ENCODE measurements at regions not wholly inside any gene's neighbourhood (a gene's known extent, or its start where the extent isn't known, plus 50 kb on each side); places are given as distances from the start of the nearest gene placed in this dataset.
A peak's percentile ranks its signal among the peaks of the same experiment; 100 is the strongest.

DNA sequence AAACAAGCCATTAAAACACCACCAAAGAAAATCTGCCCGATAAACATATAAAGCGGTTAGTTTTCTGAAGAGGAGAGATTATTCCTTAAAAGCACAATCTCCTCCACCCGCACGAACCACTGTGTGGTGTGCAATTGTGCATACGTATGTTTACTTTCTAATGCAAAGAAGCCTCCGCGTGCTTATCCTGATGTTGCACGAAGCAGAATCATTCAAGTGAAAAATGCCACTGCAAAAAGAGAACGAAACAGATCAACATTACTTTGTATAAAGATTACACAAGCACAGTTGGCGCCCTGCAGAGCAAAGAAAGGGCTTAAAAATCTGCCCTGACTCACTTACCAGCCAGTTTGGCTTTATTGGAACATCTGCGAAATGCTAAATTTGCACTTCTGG is 166.8 kb downstream of the ZNF281 start (continued):
- TF ChIP-seq ZBTB40 (IDR thresholded peaks at IDR 0.05) (no peak), ZBTB40 (CRISPR knock-in tag; IDR thresholded peaks at IDR 0.05) (no peak), ZNF670 (CRISPR knock-in tag; IDR thresholded peaks at IDR 0.05; ENCODE audit: borderline replicate concordance) (no peak), RNF2 (conservative IDR thresholded peaks at IDR 0.05; ENCODE audit: low read depth) (0 out of 2 replicates have a peak, but pooled peaks have one; percentile 24), ZNF605 (CRISPR knock-in tag; IDR thresholded peaks at IDR 0.05) (no peak), ZNF10 (CRISPR knock-in tag; IDR thresholded peaks at IDR 0.05; ENCODE audit: borderline replicate concordance, low read depth) (no peak), ZNF552 (CRISPR knock-in tag; IDR thresholded peaks at IDR 0.05; ENCODE audit: borderline replicate concordance) (no peak), ZNF44 (CRISPR knock-in tag; IDR thresholded peaks at IDR 0.05) (no peak), MAX (IDR thresholded peaks at IDR 0.05) (peak; percentile 43; the same call in 1 of the 2 replicates), ZSCAN12 (CRISPR knock-in tag; IDR thresholded peaks at IDR 0.05) (no peak), ZNF761 (CRISPR knock-in tag; conservative IDR thresholded peaks at IDR 0.05) (no peak), NONO (IDR thresholded peaks at IDR 0.05) (no peak), NONO (CRISPR knock-in tag; conservative IDR thresholded peaks at IDR 0.05) (no peak), AKAP8 (CRISPR knock-in tag; IDR thresholded peaks at IDR 0.05) (no peak), SIX1 (CRISPR knock-in tag; IDR thresholded peaks at IDR 0.05; ENCODE audit: borderline replicate concordance) (no peak), ZNF850 (CRISPR knock-in tag; conservative IDR thresholded peaks at IDR 0.05) (no peak), TMF1 (CRISPR knock-in tag; IDR thresholded peaks at IDR 0.05; ENCODE audit: low read depth) (no peak), ZNF773 (CRISPR knock-in tag; IDR thresholded peaks at IDR 0.05; ENCODE audit: borderline replicate concordance) (no peak)
- TF ChIP-seq, protein P1, sequence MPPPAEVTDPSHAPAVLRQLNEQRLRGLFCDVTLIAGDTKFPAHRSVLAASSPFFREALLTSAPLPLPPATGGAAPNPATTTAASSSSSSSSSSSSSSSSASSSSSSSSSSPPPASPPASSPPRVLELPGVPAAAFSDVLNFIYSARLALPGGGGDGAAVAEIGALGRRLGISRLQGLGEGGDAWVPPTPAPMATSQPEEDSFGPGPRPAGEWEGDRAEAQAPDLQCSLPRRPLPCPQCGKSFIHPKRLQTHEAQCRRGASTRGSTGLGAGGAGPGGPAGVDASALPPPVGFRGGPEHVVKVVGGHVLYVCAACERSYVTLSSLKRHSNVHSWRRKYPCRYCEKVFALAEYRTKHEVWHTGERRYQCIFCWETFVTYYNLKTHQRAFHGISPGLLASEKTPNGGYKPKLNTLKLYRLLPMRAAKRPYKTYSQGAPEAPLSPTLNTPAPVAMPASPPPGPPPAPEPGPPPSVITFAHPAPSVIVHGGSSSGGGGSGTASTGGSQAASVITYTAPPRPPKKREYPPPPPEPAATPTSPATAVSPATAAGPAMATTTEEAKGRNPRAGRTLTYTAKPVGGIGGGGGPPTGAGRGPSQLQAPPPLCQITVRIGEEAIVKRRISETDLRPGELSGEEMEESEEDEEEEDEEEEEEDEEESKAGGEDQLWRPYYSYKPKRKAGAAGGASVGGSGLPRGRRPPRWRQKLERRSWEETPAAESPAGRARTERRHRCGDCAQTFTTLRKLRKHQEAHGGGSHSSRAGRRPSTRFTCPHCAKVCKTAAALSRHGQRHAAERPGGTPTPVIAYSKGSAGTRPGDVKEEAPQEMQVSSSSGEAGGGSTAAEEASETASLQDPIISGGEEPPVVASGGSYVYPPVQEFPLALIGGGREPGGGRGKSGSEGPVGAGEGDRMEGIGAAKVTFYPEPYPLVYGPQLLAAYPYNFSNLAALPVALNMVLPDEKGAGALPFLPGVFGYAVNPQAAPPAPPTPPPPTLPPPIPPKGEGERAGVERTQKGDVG (CRISPR knock-in tag; IDR thresholded peaks at IDR 0.05; ENCODE audit: borderline replicate concordance) = no peak
- TF ChIP-seq, protein P2, sequence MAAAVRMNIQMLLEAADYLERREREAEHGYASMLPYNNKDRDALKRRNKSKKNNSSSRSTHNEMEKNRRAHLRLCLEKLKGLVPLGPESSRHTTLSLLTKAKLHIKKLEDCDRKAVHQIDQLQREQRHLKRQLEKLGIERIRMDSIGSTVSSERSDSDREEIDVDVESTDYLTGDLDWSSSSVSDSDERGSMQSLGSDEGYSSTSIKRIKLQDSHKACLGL (CRISPR knock-in tag; IDR thresholded peaks at IDR 0.05) = no peak

All from HepG2 (cell line).